GM18858 (cell line): ENCODE measurements at regions not wholly inside any gene's neighbourhood (a gene's known extent, or its start where the extent isn't known, plus 50 kb on each side); places are given as distances from the start of the nearest gene placed in this dataset.
A peak's percentile ranks its signal among the peaks of the same experiment; 100 is the strongest.
"Not testable (repeated sequence)": the region's sequence is repeated elsewhere in the genome, so short reads cannot be mapped to it uniquely, and the experiment has no call there.

Source experiments
- ATAC-seq: cut with Tn5 transposase; IDR thresholded peaks from one replicate; pipeline ENCODE4 v1.9.1; 2021; ENCODE audit not compliant: unreplicated experiment

DNA sequence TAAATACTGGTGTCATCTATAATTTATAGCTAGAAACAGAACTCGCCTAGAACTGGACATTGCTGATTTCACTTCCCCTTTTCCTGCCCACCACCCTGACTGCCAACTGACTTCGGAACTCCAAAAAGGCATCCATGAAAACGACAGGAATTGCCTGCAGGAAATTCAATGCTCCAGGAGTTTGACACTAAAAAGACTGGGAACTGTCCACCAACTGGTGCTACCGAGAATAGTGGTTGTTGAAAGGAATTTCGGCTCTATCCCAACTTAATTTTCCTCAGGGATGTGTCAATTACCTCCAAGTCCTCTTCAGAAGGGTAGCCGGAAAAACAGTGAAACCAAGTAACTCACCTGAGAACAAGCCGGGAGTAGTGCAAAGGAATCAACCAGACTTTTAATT lies 440.0 kb downstream of the PRELID2 start:
- not testable (repeated sequence) for ATAC-seq

GRCh38 chr5:145393426-145393825 lies 441.7 kb downstream of the PRELID2 start:
- no peak for ATAC-seq

DNA sequence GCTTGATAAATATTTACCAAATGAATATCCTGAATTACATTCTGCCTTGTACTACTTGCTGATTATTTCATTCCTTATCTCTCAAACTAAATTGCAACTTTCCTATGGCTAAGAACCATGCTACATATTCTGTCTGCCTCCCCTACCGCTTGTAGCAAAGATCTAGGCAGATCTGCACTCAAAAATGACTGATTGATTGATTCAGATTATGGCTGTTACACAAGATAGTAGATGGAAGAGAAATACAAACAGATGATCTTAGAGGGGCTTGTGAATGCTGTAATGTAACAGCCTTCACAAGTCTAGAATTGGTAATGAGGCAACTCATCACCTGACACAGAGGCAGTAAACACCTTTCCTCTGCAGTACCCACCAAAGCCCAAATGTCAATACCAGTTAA lies 446.1 kb downstream of the PRELID2 start:
- no peak for ATAC-seq

GRCh38 chr5:145385276-145385675 lies 449.9 kb downstream of the PRELID2 start:
- ATAC-seq = no peak

- no peak for ATAC-seq
Observed at GRCh38 chr5:145378226-145378625, 456.9 kb downstream of the PRELID2 start.

- ATAC-seq = no peak
Observed at GRCh38 chr5:145375521-145375920, 459.6 kb downstream of the PRELID2 start.

GRCh38 chr5:145365464-145365863 lies 469.7 kb downstream of the PRELID2 start:
- no peak for ATAC-seq

DNA sequence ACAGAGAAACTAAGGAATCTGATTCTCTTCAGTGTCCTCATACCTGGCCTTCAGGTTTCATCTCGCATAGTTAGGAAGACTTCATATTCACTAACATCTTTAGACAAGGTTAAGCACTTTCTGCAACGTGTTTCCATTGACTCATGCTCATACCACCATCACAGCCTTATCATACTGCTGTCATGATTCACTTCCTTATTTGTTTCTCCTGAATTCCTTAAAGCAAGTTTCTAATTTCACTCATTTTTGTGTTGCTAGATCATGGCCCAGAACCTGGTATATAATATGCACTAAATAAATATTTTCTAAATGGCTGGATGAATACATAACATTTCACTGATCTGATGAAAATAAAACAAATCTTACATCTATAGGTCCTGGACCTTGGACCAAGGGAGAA lies 472.9 kb downstream of the PRELID2 start:
- ATAC-seq = no peak

- ATAC-seq = no peak
Observed at GRCh38 chr5:145360936-145361335, 474.2 kb downstream of the PRELID2 start.

DNA sequence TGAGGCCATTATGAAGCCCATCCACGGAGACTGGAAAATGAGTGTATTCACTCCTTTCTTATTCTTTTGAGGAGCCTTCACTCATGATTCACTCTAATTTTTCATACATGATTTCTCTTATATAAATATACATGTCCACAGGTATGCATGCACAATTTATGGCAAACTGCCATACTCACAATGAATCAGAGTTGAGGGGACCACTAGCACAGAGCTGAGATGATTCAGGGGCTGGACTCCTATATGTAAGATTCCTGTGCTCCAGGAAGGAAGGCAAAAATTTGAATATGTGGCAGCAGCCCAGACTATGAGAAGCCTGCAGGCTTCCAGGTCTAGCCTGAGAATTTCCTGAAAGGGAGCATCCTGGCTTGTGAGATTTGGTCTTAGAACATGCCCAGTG lies 484.6 kb downstream of the PRELID2 start:
- no peak for ATAC-seq

- ATAC-seq = peak; percentile 66
Observed at GRCh38 chr5:145347026-145347616, 488.0 kb downstream of the PRELID2 start.

DNA sequence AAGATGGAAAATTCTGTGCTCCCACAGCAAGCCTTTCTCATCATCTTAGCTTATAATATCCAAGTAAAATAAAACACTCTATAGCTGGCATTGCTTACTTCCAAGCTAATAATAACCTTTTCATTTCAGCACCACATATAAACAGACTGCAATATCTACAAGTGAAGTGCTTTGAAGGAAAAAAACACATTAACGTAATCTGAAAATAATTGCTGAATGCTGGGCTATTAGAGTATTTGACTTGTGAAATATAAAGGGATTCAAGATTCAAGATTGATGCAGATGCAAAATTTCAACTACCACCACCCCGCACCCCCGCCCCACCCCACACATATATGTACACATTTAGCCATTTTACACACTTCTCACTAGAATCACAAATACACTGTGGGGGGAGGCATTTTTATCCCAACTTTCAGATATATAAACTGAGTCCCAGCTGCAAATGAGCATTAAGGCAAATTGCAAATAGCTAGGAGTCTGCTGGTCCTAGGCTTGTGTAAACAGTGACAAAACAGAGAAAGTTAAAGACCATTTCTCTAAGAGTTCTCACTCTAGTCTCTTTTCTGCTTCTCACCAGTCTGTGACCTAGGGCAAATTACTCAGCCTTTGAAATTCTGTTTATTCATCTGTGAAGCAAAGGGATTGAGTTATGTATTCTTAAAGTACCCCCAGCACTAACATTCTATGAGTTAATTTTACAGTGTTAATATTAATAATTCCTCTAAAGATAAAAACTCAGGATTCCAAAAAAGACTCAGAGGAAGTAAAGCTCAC lies 489.4 kb downstream of the PRELID2 start:
- ATAC-seq = no peak

DNA sequence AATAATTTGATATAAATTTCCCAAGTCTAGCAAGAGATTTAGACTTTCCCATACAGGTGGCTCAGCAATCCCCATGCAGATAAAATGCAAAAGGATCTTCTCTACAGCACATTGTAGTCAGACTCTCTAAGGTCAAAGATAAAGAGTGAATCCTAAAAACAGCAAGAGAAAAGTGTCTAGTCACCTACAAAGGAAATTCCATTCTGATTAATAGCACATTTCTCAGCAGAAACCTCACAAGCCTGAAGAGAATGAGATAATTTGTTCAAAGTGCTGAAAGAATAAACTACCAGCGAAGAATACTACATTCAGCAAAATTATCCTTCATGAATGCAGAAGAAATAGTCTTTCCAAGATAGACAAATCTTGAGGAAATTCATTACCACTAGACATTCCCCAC lies 493.3 kb downstream of the PRELID2 start:
- ATAC-seq = no peak

DNA sequence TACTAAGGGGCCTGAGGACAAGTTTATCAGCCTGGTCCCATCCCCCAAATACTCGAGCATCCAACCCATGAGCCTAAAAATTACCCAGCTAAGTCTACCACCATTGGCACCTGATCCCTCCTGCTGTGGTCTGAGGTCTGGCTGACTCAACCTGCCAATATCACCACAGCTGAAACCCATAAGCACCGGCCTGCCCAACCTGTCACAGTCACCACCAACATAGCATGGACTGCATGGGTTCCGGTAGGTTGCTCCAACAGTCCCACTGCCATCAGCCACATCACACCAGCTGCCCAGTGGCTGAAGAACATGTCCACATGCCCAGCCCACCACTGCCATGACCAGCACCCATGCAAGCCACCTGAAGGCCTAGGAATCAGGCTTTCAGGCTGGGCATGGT lies 495.0 kb downstream of the PRELID2 start:
- no peak for ATAC-seq

DNA sequence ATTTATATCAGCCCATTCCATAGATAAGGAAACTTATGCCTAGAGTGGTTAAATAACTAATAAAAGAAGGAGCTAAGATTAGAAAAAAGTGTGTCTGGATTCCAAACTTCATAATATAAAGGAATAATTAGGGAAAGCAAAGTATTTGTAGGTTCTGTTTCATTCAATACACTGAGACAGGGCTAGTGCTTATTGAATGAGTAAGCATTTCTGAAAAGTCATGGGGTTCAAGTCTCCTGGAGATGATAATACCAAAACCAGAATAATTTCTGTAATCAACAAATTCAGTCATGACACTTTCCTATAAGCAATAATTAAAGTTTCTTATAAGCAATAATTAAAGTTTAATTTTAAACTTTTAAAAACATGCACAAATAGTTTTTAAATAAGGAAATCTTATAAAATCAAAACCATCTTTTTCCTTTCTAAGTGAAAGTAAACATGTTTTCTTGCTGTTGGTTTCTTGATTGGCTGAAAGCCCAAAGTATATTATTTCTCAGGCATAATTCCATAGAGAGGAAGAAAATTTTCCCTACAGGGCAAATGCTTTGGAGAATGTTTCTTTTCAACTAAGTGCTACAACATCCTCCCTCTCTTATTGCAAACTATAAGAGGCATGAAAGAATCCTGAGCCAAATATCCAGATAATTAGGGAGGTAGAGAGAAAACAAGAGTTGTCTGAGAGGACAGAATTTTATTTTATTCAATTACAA lies 510.2 kb downstream of the PRELID2 start:
- no peak for ATAC-seq

GRCh38 chr5:145324101-145324500 lies 511.0 kb downstream of the PRELID2 start:
- no peak for ATAC-seq

DNA sequence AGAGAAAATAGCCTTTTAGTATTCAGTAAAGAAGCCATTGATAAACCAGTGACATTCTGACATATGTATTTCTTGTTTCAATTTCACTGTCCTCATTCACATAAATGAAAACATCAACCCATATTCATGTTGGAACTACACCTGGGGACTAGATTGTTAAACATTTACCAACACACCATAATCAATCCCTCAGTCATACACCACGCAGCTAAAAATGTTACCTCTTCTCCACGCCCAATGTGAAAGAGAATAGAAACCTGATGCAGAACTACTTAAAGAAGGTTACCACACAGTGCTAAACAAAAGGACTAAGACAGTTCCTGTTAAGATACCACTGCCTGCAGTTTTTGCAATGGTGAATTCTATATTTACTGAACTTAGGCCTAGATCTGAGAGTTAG lies 518.9 kb downstream of the PRELID2 start:
- ATAC-seq = peak; percentile 89

GRCh38 chr5:145307866-145308382 lies 527.2 kb downstream of the PRELID2 start:
- ATAC-seq = no peak

GRCh38 chr5:145295236-145295835 lies 539.8 kb downstream of the PRELID2 start:
- no peak for ATAC-seq

DNA sequence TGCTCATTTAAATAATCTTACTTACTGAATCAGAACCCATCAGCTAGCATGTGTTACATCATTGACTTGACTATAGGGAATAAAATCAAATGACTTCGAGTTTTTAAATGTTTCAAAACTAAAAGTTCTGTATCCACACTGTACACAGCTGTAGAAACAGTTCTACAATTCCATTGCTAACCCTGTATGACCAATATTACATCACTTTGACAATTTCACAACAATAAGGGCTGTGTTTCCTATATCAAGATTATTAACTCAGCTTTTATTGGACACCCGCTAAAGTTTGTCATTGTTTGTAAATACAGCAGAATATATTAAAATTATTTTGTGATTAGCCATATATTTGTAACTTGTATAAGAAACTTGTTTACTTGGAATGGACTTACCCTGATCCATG lies 540.8 kb downstream of the PRELID2 start:
- no peak for ATAC-seq

GRCh38 chr5:145293716-145294115 lies 541.4 kb downstream of the PRELID2 start:
- no peak for ATAC-seq

DNA sequence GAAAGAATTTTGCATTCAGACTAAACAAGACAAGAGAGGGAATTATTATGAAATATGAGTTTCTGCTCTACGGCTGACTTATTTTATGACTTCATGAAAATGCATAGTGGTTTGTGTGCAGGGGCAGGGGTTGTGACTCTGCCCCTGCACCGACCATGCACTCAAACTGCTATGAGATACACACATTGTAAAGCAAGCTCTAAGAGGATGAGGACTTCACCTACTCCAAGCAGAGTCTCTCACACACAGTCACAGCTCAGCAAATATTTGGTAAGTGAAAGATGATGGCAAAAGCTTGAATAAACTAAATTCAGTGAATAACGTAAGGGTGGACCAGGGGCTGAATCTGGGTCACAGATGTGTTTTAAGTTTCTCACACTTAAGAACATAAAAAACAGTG lies 542.9 kb downstream of the PRELID2 start:
- no peak for ATAC-seq
